IMR-90 (cell line): ENCODE measurements at regions not wholly inside any gene's neighbourhood (a gene's known extent, or its start where the extent isn't known, plus 50 kb on each side); places are given as distances from the start of the nearest gene placed in this dataset.

ENCODE experiments used
- ATAC-seq: fragments of 200-7000 bp; cut with Tn5 transposase; 2 replicates; pipeline ENCODE4 v1.9.1; 2020; ENCODE audit warnings: low read depth, mild to moderate bottlenecking, moderate library complexity
- BruUV-seq: library from RNA; stranded (reverse); fragments of 400-500 nt; replicated peaks from 2 replicates; lab custom pipeline; 2021; lab: Mats Ljungman, UMichigan
- CTCF ChIA-PET: fragments of 300-600 bp; formaldehyde crosslinking; extraction: SDS; loops from one replicate; lab custom pipeline; 2021; ENCODE audit warnings: antibody characterized with exemption; lab: Yijun Ruan, JAX
- POLR2A ChIA-PET: fragments of 300-600 bp; sonication (Branson Sonifier 250); formaldehyde crosslinking; loops from one replicate; lab custom pipeline; 2022; ENCODE audit warnings: antibody characterized with exemption; ENCODE audit not compliant: unreplicated experiment; lab: Charles Lee
- DNase-seq: peaks from one replicate; pipeline ENCODE4 v3.0.0; 2013
- H2AFZ ChIP-seq: replicated peaks from 2 replicates; pipeline ENCODE3; 2013; ENCODE audit warnings: low read length, mild to moderate bottlenecking; ENCODE audit not compliant: poor library complexity
- H2AK5ac ChIP-seq: 2 replicates; pipeline ENCODE4 v1.6.1; 2013; ENCODE audit warnings: low read depth, low read length, inconsistent platforms
- H2AK9ac ChIP-seq: replicated peaks from 2 replicates; pipeline ENCODE3; 2013; ENCODE audit warnings: mild to moderate bottlenecking, low read depth, low read length, moderate library complexity; ENCODE audit not compliant: poor library complexity
- H2BK120ac ChIP-seq: 2 replicates; pipeline ENCODE4 v1.6.1; 2013; ENCODE audit warnings: low read depth, low read length, inconsistent platforms
- H2BK15ac ChIP-seq: 3 replicates; pipeline ENCODE4 v1.6.1; 2013; ENCODE audit warnings: low read depth, low read length, inconsistent platforms
- H2BK20ac ChIP-seq: 2 replicates; pipeline ENCODE4 v1.6.1; 2013; ENCODE audit warnings: low read depth, mild to moderate bottlenecking, inconsistent platforms, low read length, moderate library complexity
- H2BK5ac ChIP-seq: 2 replicates; pipeline ENCODE4 v1.6.1; 2013; ENCODE audit warnings: mild to moderate bottlenecking, low read depth, low read length, inconsistent platforms; ENCODE audit not compliant: poor library complexity, severe bottlenecking
- H3K14ac ChIP-seq: replicated peaks from 2 replicates; pipeline ENCODE4 v1.6.1; 2013; ENCODE audit warnings: low read depth, low read length, inconsistent platforms
- H3K18ac ChIP-seq: 2 replicates; pipeline ENCODE4 v1.6.1; 2013; ENCODE audit warnings: low read depth, low read length, control low read depth
- H3K23ac ChIP-seq: 2 replicates; pipeline ENCODE4 v1.6.1; 2013; ENCODE audit warnings: low read depth, low read length, inconsistent platforms
- H3K27ac ChIP-seq: 2 replicates; pipeline ENCODE4 v1.5.1; 2013; ENCODE audit warnings: mild to moderate bottlenecking, control low read depth, low read length; ENCODE audit not compliant: insufficient read depth
- H3K27me3 ChIP-seq: 2 replicates; pipeline ENCODE4 v1.6.1; 2013; ENCODE audit warnings: low read length; ENCODE audit not compliant: control insufficient read depth, insufficient read depth
- H3K36me3 ChIP-seq: 2 replicates; pipeline ENCODE4 v1.6.1; 2013; ENCODE audit warnings: low read length, mixed read lengths; ENCODE audit not compliant: control insufficient read depth, insufficient read depth
- H3K4ac ChIP-seq: 2 replicates; pipeline ENCODE4 v1.6.1; 2013; ENCODE audit warnings: low read depth, low read length, inconsistent platforms
- H3K4me1 ChIP-seq: 2 replicates; pipeline ENCODE4 v1.6.1; 2013; ENCODE audit warnings: low read length, mixed read lengths; ENCODE audit not compliant: control insufficient read depth, insufficient read depth
- H3K4me2 ChIP-seq: 2 replicates; pipeline ENCODE4 v1.6.1; 2013; ENCODE audit warnings: low read depth, mild to moderate bottlenecking, control low read depth, low read length, moderate library complexity
- H3K4me3 ChIP-seq: 2 replicates; pipeline ENCODE4 v1.5.1; 2013; ENCODE audit warnings: low read depth, mild to moderate bottlenecking, control low read depth, low read length, moderate library complexity; ENCODE audit not compliant: insufficient read depth
- H3K56ac ChIP-seq: 2 replicates; pipeline ENCODE4 v1.6.1; 2013; ENCODE audit warnings: low read length, inconsistent platforms; ENCODE audit not compliant: insufficient read depth; ENCODE audit errors: extremely low read depth
- H3K79me1 ChIP-seq, 2 experiments: 2 replicates each; pipeline ENCODE4 v1.6.1; 2013; ENCODE audit warnings: low read length in 2 of 2, inconsistent platforms in 1 of 2, low read depth in 1 of 2
- H3K9ac ChIP-seq: 2 replicates; pipeline ENCODE4 v1.6.1; 2013; ENCODE audit warnings: low read depth, low read length, control low read depth
- H3K9me1 ChIP-seq: 2 replicates; pipeline ENCODE4 v1.6.1; 2013; ENCODE audit warnings: low read length, inconsistent platforms; ENCODE audit not compliant: insufficient read depth
- H3K9me3 ChIP-seq: 2 replicates; pipeline ENCODE4 v1.6.1; 2013; ENCODE audit warnings: low read length; ENCODE audit not compliant: control insufficient read depth, insufficient read depth
- H4K20me1 ChIP-seq: 2 replicates; pipeline ENCODE4 v1.6.1; 2013; ENCODE audit warnings: low read length, inconsistent platforms; ENCODE audit not compliant: insufficient read depth
- H4K5ac ChIP-seq: 2 replicates; pipeline ENCODE4 v1.6.1; 2013; ENCODE audit warnings: mild to moderate bottlenecking, low read depth, low read length, control low read depth
- H4K8ac ChIP-seq, 2 experiments: 2 replicates each; pipeline ENCODE4 v1.6.1; 2013; ENCODE audit warnings: low read depth in 2 of 2, low read length in 2 of 2, control low read depth in 1 of 2, inconsistent platforms in 1 of 2
- H4K91ac ChIP-seq: 2 replicates; pipeline ENCODE4 v1.6.1; 2013; ENCODE audit warnings: low read depth, low read length, inconsistent platforms; ENCODE audit not compliant: insufficient read depth
- CHD1 ChIP-seq: IDR thresholded peaks from 2 replicates; pipeline ENCODE4 v1.6.1; 2012; ENCODE audit warnings: low read depth, low read length, improper control_type of control experiment
- FOS ChIP-seq: fragments of 150-350 bp; IDR thresholded peaks from 2 replicates; pipeline ENCODE4 v1.6.1; 2016; ENCODE audit warnings: low read depth, low read length
- MAZ ChIP-seq: IDR thresholded peaks from 2 replicates; pipeline ENCODE4 v1.6.1; 2012; ENCODE audit warnings: low read depth, mild to moderate bottlenecking, low read length, improper control_type of control experiment, moderate library complexity, borderline replicate concordance
- MXI1 ChIP-seq: IDR thresholded peaks from 2 replicates; pipeline ENCODE4 v1.6.1; 2012; ENCODE audit warnings: low read depth, mild to moderate bottlenecking, low read length, moderate library complexity, borderline replicate concordance
- RCOR1 ChIP-seq: IDR thresholded peaks from 2 replicates; pipeline ENCODE4 v1.6.1; 2012; ENCODE audit warnings: mild to moderate bottlenecking, low read length, improper control_type of control experiment; ENCODE audit not compliant: insufficient replicate concordance
- WGBS, 2 experiments: methylation state at CpG; one replicate each; pipeline versions ENCODE4 v1.1.5 to v1.1.7; 2013; ENCODE audit warnings: missing lambda C conversion rate in 2 of 2; ENCODE audit not compliant: insufficient read length in 1 of 2; ENCODE audit errors: extremely low coverage in 2 of 2; 5-methylcytosine and 5-hydroxymethylcytosine counted together
- dilution Hi-C: fragments of 300-500 bp; cut with HindIII; formaldehyde crosslinking; loops from one replicate; pipeline ENCODE4 v1.14.3; 2018; ENCODE audit warnings: low sequenced_read_pairs; ENCODE audit not compliant: unreplicated experiment
- in situ Hi-C: fragments of 300-500 bp; cut with MboI; formaldehyde crosslinking; loops from 3 replicates; pipeline ENCODE4 v1.14.3; 2019; ENCODE audit warnings: low sequenced_read_pairs, inconsistent platforms, mixed read lengths
- intact Hi-C: fragments of 100-400 bp; cut with micrococcal nuclease; formaldehyde crosslinking; loops from 2 replicates; pipeline ENCODE4 v1.10.0; 2022
- TF ChIP-seq, protein P1 (sequence below): fragments of 150-350 bp; IDR thresholded peaks from 2 replicates; pipeline ENCODE4 v1.6.1; 2016; ENCODE audit warnings: low read depth, mild to moderate bottlenecking, low read length, moderate library complexity, borderline replicate concordance
- TF ChIP-seq, protein P2 (sequence below): conservative IDR thresholded peaks from 2 replicates; pipeline ENCODE4 v1.5.1; 2012; ENCODE audit warnings: mild to moderate bottlenecking, low read depth, low read length, improper control_type of control experiment
- TF ChIP-seq, protein P3 (sequence below): fragments of 150-350 bp; IDR thresholded peaks from 2 replicates; pipeline ENCODE4 v1.6.1; 2017; ENCODE audit warnings: mild to moderate bottlenecking, antibody characterized with exemption, low read length, low read depth

DNA sequence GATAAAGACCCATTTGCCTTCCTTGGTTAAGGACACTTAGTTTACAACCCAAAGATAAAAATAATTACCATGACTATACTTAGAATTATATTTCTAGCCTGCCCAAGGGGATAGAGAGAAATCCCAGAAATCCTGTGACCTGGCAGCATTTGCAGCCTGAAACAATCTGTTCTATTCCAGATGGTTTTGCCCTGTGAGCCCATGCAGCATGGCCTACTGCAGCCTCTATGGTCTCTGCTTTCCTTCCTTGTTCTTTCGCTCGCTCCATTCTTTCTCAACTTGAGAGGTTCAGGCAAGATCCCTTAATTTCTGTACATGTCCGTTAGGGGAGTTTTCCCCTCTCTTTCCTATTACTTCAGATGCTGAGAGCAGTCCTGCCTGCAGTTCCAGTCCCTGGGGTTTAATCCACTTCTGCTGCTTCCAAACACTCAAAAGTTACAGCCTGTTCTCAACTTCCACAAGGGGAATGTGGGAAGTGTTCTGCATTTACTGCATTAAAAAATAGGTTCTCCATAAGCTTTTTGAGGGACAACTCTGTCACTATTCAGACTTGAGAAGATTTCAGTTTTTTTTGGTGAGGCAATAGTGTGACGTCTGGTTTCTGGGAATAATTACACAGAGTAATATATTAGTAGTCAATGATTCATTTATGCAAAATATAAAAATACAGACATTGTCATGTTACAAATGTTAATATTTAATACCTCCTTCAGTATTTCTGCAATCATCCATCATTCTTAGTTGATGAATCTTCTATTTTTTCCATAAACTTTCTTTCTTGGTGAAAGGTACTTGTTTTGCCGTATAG, 80.3 kb downstream of the CDCA7 start:
- H3K4me3 ChIP-seq = no peak overlapping the region
- no peak overlapping the region for H3K4me2 ChIP-seq
- no peak overlapping the region for H3K14ac ChIP-seq
- CTCF ChIA-PET = no interaction called here
- no peak overlapping the region for H3K18ac ChIP-seq
- H4K8ac ChIP-seq = no peak overlapping the region
- TF ChIP-seq, protein P1, sequence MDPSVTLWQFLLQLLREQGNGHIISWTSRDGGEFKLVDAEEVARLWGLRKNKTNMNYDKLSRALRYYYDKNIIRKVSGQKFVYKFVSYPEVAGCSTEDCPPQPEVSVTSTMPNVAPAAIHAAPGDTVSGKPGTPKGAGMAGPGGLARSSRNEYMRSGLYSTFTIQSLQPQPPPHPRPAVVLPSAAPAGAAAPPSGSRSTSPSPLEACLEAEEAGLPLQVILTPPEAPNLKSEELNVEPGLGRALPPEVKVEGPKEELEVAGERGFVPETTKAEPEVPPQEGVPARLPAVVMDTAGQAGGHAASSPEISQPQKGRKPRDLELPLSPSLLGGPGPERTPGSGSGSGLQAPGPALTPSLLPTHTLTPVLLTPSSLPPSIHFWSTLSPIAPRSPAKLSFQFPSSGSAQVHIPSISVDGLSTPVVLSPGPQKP = no peak
- TF ChIP-seq, protein P2, sequence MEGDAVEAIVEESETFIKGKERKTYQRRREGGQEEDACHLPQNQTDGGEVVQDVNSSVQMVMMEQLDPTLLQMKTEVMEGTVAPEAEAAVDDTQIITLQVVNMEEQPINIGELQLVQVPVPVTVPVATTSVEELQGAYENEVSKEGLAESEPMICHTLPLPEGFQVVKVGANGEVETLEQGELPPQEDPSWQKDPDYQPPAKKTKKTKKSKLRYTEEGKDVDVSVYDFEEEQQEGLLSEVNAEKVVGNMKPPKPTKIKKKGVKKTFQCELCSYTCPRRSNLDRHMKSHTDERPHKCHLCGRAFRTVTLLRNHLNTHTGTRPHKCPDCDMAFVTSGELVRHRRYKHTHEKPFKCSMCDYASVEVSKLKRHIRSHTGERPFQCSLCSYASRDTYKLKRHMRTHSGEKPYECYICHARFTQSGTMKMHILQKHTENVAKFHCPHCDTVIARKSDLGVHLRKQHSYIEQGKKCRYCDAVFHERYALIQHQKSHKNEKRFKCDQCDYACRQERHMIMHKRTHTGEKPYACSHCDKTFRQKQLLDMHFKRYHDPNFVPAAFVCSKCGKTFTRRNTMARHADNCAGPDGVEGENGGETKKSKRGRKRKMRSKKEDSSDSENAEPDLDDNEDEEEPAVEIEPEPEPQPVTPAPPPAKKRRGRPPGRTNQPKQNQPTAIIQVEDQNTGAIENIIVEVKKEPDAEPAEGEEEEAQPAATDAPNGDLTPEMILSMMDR = no peak
- TF ChIP-seq CHD1 (no peak), MAZ (no peak), MXI1 (no peak), RCOR1 (no peak), FOS (no peak)
- TF ChIP-seq, protein P3, sequence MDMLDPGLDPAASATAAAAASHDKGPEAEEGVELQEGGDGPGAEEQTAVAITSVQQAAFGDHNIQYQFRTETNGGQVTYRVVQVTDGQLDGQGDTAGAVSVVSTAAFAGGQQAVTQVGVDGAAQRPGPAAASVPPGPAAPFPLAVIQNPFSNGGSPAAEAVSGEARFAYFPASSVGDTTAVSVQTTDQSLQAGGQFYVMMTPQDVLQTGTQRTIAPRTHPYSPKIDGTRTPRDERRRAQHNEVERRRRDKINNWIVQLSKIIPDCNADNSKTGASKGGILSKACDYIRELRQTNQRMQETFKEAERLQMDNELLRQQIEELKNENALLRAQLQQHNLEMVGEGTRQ = no peak
- no peaks in the 10 kb centered on the region for H3K9me1 ChIP-seq
- H2BK120ac ChIP-seq = no peak overlapping the region
- H2AK9ac ChIP-seq = no peak overlapping the region
- no peak overlapping the region for H4K91ac ChIP-seq
- no peaks in the 10 kb centered on the region for H4K20me1 ChIP-seq
- H3K9ac ChIP-seq = no peak overlapping the region
- no peaks in the 10 kb centered on the region for H3K9me3 ChIP-seq
- H3K79me1 ChIP-seq = no peaks in the 10 kb centered on the region
- H2BK5ac ChIP-seq = no peak overlapping the region
- H3K4me1 ChIP-seq = peaks cover 6% of the 10 kb centered on the region
- no peak overlapping the region for H3K23ac ChIP-seq
- no peak overlapping the region for H2BK15ac ChIP-seq
- no peak overlapping the region for H4K5ac ChIP-seq
- no peak overlapping the region for H2BK20ac ChIP-seq
- H3K36me3 ChIP-seq = no peaks in the 10 kb centered on the region
- H3K27ac ChIP-seq = no peak overlapping the region
- no peak overlapping the region for H2AK5ac ChIP-seq
- intact Hi-C loops = no loop called here
- no peak overlapping the region for H3K56ac ChIP-seq
- WGBS, 2 experiments = no CpG with 5 or more reads among the region's 5 CpGs
- dilution Hi-C loops = no loop called here
- DNase-seq = no peak
- peaks cover 28% of the 10 kb centered on the region for H3K27me3 ChIP-seq
- H2AFZ ChIP-seq = no peak overlapping the region
- no peak overlapping the region for H3K4ac ChIP-seq
- no peak for ATAC-seq
- POLR2A ChIA-PET = no interaction called here
- BruUV-seq = no TSS peak
- in situ Hi-C loops = no loop called here
